Left renal cortex interstitium (tissue), 4 donors: ENCODE measurements at regions not wholly inside any gene's neighbourhood (a gene's known extent, or its start where the extent isn't known, plus 50 kb on each side); places are given as distances from the start of the nearest gene placed in this dataset.

ENCODE experiments used
- DNase-seq, 4 donors: peaks; one replicate each; pipeline ENCODE4 v3.0.0-alpha.2; 2013; ENCODE audit warnings: low read depth in 4 of 4, low spot score in 2 of 4, missing footprints in 1 of 4

DNA sequence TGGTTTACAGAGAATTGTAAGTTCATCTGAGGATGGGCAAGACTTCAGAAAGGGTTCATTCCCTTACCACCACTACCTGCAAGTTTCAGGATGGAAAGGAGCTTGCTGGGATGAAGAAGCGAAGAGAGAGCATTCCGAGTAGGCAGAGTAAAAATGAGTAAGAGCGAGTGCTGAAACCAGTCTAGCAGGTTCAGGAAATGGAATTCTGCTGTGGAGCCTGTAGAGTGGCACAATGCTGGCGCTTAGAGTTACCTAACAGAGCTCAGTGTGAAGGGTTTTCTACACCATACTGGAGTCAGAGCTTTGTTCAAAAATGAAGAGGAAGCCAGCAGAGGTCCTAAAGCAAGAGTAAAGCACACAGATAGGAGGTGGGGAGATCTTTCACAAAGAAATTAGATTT is 179.2 kb upstream of the ZC3H12C start:
- no peak for DNase-seq

DNA sequence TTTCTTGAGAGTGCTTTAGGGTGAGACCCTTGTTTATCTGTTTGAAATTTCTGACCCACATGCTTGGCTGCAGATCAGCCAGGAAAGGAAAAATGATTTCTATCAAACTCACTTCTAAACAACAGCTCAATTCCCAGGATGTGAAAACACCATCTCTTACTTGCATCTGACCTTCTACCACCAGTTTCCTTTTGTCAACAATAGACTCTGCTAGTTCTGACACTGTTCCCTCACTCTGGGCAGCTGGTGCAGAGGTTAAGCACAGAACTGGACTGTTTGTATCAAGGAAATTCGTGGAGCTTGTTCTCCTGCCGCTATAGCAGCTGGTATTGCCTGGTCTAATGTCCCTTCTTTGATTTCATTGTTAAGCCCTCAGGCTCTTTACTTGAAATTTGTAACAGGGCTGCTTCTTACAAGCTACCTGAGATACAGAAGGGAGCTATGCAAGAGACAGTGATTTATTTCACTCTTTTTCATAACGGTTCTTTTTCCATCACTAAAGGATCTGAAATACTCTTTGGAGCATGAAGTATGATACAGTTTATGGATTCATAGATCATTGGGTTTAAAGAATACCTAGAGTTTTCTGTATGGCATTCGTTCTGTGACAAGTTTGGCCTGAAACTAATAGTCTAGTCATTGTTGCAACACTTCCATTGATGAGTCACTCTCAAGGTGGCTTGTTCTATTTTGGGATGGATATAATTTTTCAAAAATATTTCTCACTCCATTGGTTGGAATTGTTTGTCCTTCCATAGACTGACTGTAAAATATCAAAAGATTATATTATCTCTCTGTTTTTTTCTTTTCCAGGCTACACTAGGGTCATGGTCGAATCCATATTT is 178.2 kb upstream of the ZC3H12C start:
- no peak for DNase-seq

GRCh38 chr11:109926941-109927340 is 166.3 kb upstream of the ZC3H12C start:
- no peak for DNase-seq

GRCh38 chr11:109929308-109929707 is 163.9 kb upstream of the ZC3H12C start:
- DNase-seq = no peak

DNA sequence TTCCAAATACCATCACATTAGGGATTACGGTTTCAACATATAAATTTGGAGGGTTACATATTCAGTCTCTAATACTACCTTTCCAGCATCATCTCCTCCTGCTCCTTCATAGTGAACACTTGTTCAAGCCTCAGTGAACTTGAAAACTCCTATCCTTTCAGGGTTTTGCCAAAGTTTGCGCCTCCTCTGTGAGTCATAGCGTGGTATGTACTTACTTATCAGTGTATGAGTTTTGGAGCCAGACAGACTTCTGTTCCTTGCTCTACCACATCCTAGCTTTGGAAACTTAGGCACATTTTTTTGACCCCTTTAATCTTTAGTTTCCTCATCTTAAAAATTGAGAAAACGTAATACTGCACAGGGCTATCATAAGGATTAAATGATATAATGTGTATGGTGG is 160.1 kb upstream of the ZC3H12C start:
- no peak for DNase-seq

DNA sequence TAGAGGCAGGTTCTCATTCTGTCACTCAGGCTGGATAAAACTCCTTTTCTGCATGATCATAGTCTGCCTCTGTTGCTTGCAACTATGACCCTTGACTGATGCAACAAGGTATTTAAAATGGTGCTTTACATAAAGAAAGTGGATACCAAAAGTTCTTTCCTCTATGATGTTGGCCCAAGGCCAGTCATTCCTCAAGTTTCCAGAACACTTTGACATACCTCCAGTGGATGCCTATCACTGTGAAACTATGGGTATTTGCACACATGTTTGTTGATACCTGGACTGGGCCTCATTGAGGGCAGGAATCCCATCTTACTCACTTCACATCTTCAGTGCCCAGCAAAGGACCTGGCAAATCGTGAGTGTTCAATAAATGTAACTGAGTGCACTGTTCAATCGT is 159.0 kb upstream of the ZC3H12C start:
- DNase-seq = no peak

- no peak for DNase-seq
These were observed 156.5 kb upstream of the ZC3H12C start for GRCh38 chr11:109936661-109937180.

- no peak for DNase-seq
These were observed 155.2 kb upstream of the ZC3H12C start for GRCh38 chr11:109937968-109938367.

- DNase-seq = peak in 2 of 4 donors; percentile 25 to 52
These were observed 153.9 kb upstream of the ZC3H12C start for GRCh38 chr11:109939166-109939810.

DNA sequence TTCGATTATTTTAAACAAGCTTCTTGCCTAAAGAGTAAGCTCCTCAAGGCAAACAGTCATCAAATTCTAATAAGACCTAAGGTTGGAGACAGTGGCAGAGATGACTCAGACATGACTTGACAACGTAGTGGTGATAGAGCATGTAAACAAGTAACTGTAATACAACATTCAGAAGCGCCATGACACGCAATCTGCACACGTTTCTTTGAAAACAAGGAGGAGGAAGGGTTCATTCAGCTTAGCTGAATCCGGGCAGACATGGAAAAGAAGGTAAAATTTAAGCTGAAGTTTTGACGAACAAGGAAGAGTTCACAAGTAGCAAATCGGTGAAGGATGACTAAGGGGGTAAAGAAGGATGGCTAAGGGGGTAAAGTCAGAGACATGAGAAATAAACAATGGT is 152.4 kb upstream of the ZC3H12C start:
- DNase-seq = no peak

DNA sequence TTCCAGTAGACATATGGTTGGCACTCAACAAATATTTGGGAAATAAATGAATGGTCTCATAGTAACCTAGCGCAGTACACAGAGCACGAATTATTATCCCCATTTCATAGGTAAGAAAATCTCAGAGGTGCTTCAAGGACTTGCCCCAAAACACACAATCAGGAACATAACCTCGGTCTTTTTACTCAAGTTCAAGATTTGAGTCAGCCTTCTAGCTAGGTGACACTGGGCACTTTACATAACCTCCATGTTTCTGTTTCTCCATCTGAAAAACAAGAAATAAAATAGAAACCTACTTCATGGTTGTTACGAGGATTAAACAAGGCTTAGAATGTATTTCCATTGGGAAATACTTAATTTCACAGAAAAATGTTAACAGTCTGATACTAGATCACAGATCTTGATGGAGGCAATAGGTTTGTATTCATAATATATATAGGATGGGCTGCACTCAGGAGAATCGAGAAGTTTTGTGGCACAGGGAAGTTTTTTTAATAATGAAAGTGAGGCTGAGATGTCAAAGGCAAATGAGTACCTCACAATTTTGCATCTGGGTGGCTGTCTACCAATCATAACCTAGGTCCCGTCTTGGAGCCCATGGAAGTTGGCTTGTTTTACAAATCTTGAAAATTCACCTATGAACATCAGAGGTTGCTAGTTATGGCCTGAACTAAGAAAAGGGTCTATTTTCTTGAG is 147.4 kb upstream of the ZC3H12C start:
- DNase-seq = no peak

DNA sequence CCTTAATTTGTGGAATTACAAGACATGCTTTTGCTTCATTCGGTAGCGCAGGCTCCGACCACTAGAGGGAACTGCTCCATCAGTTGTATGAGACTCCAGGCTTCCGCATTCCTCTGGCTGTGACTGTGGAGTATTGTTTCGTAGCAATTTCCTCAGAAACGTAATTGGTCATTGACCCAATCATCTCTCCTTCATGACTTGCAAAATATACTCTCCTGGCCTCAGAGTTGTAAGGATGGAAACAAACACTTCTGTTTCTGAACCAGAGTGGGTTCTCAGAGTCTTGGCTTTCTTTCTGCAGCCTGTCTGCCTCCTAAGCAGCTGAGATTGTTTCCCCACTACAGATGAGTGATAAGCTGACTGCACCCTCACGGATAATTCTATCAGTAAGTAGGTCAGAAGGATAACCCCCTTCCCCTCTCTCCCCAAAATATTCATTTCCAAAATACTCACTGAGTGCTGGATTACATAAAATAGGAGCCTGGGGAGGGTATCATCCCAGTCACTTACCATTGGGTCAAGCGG is 146.8 kb upstream of the ZC3H12C start:
- DNase-seq = peak; percentile 63 to 86 (median 72)

DNA sequence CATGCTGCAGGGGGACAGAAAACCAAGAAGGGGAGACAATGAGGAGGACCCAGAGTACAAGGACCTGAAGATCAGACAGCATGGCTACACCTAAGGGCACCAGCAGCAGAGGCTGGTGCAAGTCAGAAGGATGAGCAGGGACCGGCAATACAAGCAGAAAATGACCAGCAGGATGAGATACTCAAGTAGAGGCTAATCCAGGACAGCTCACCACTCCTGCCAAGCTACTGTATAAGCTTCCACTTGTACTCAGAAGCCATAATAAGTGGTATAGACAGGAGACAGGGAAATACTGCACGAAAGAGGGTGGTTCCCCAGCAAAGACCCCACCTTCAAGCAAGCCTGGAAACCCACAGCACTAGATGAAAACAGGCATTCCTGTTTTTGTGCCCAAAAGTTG is 138.7 kb upstream of the ZC3H12C start:
- no peak for DNase-seq

DNA sequence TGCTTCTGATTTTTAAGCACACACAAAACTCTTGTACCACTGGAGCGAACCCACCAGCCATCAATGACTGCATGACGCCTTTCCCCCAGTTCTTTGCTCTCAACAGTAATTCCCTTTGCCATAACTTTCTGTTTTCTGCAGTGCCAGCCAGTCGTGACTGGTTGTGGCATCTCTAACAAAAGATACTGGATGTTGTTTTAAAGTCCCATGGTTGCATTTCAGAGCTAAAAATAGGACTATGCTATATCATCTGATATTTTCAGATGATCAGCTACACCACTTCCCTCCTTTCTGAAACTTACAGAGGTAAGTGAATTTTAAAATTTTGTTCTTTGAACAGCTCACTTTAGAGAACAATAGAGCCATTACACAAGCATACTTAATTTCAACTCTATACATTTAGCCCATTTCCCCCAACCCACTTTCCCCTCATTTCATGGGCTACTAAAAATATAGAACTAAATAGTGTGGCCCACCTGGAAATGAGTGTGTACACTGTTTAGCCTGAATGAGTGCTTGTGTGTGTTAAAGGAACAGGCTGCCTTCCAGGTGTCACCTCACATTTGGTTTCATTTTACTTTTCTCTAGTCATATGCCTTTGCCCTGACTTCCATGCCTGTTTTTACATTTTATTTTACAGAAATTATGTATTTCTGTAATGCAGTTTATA is 136.9 kb upstream of the ZC3H12C start:
- DNase-seq = no peak

DNA sequence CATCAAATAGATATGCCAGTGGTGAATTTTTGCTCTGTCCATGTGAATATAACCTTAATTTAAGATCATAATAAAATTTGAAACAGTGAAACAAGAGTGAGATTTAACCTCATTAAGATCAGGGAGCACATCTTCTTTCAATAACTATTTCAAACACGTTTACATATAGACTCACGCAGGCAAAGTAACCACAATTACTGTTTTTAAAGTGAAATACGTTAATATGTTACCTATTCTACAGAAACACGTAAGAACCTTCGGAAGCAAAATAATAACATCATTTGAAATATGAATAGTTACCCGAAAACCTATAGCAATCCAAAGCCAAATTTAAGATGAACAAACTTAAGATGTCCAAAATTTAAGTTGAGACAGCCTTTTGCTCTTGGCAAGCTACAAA is 136.2 kb upstream of the ZC3H12C start:
- no peak for DNase-seq

DNA sequence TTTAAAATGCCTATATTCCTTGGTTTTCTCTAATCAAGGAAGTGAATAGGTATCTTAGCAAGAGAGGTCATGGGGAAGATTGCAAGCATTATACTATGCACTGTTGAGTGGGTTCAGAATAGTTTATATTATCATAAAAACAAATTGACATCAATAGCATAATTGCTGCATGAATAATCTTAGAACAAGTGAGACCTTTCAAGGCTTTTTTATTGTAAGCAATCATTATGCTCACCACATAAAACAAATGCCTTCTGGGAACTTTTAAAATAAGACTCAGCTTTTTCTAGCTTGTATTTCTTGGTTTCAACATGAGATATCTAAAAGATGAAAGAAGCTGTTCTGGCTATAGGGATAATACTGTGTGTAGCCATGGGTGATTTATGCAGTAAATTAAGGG is 135.6 kb upstream of the ZC3H12C start:
- no peak for DNase-seq

GRCh38 chr11:109958131-109958820 is 134.9 kb upstream of the ZC3H12C start:
- DNase-seq = no peak

- DNase-seq = no peak
These were observed 134.4 kb upstream of the ZC3H12C start for GRCh38 chr11:109958821-109959166.

- no peak for DNase-seq
These were observed 132.4 kb upstream of the ZC3H12C start for GRCh38 chr11:109960831-109961230.

DNA sequence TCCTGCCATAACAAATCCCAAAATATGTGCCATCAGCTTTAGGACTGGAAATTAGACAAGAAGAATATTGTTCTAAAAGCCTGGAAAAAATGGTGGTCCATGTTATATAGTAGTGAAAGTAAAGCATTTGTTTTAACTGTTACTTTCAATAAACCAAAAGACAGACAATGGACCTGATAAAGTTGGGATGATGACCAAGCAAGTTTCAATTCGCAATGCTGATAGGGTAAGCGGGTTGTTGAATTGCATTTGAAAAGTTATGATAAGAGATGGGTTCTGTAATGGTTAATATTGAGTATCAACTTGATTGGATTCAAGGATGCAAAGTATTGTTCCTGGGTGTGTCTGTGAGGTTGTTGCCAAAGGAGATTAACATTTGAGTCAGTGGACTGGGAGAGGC is 131.9 kb upstream of the ZC3H12C start:
- no peak for DNase-seq
